HCT116 (cell line): ENCODE measurements at regions not wholly inside any gene's neighbourhood (a gene's known extent, or its start where the extent isn't known, plus 50 kb on each side); places are given as distances from the start of the nearest gene placed in this dataset.

ENCODE experiments used
- ATAC-seq: fragments of 200-7000 bp; cut with Tn5 transposase; 2 replicates; pipeline ENCODE4 v1.9.1; 2020; ENCODE audit warnings: mild to moderate bottlenecking, moderate library complexity
- BruUV-seq: library from RNA; stranded (reverse); fragments of 400-500 nt; replicated peaks from 2 replicates; lab custom pipeline; 2021; lab: Mats Ljungman, UMichigan
- CTCF ChIA-PET: fragments of 300-600 bp; sonication (Branson Sonifier 250); formaldehyde crosslinking; loops from one replicate; lab custom pipeline; 2021; ENCODE audit warnings: antibody characterized with exemption; lab: Charles Lee
- POLR2A ChIA-PET: fragments of 300-600, 350-600 bp; sonication (Branson Sonifier 250); formaldehyde crosslinking; loops from one replicate; lab custom pipeline; 2021; ENCODE audit warnings: antibody characterized with exemption; lab: Charles Lee
- RAD21 ChIA-PET, 2 experiments: fragments of 300-600 bp; sonication (Branson Sonifier 250); formaldehyde crosslinking; loops; one replicate each; lab custom pipeline; 2023; ENCODE audit warnings: low total read pairs in 2 of 2; ENCODE audit not compliant: uncharacterized antibody in 2 of 2, unreplicated experiment in 2 of 2, low non-redundant PET in 1 of 2; lab: Charles Lee
- DNase-seq: peaks from one replicate; pipeline ENCODE4 v3.0.0-alpha.2; 2010; ENCODE audit warnings: low read depth, low spot score
- H2AFZ ChIP-seq: fragments of 200-600 bp; shearing (Covaris generic), sonication (generic); 2 replicates; pipeline ENCODE4 v1.6.1; 2017; ENCODE audit warnings: low read depth, mixed run types, mixed read lengths, antibody characterized with exemption, low read length; ENCODE audit not compliant: poor library complexity, severe bottlenecking
- H3K27ac ChIP-seq: 2 replicates; pipeline ENCODE4 v1.5.1; 2012; ENCODE audit warnings: low read depth, low read length
- H3K27me3 ChIP-seq: fragments of 200-600 bp; sonication (generic); 2 replicates; pipeline ENCODE4 v1.6.1; 2016; ENCODE audit warnings: mixed run types, low read length, mixed read lengths; ENCODE audit not compliant: insufficient read depth
- H3K36me3 ChIP-seq, 2 experiments: fragments of 200-500 bp in 1 of 2; fragments of 200-600 bp in 1 of 2; sonication (Bioruptor generic) in 1 of 2; sonication (generic) in 1 of 2; 2 replicates each; pipeline versions ENCODE4 v1.5.1 to v1.6.1; 2014 to 2016; ENCODE audit warnings: low read length in 2 of 2, inconsistent platforms in 1 of 2, mixed read lengths in 1 of 2, mixed run types in 1 of 2; ENCODE audit not compliant: insufficient read depth in 2 of 2, control insufficient read depth in 1 of 2
- H3K4me1 ChIP-seq, 2 experiments: fragments of 200-600 bp in 1 of 2; sonication (generic) in 1 of 2; 2 replicates each; pipeline versions ENCODE4 v1.5.1 to v1.6.1; 2012 to 2017; ENCODE audit warnings: low read length in 2 of 2, inconsistent platforms in 1 of 2, mild to moderate bottlenecking in 1 of 2, mixed read lengths in 1 of 2, mixed run types in 1 of 2, moderate library complexity in 1 of 2; ENCODE audit not compliant: insufficient read depth in 2 of 2, control insufficient read depth in 1 of 2
- H3K4me2 ChIP-seq: fragments of 200-600 bp; sonication (generic); 2 replicates; pipeline ENCODE4 v1.6.1; 2017; ENCODE audit warnings: mixed run types, low read length, mixed read lengths
- H3K4me3 ChIP-seq, 2 experiments: fragments of 200-600 bp in 1 of 2; sonication (generic) in 1 of 2; replicated peaks in 1 of 2; 2 replicates each; pipeline ENCODE4 v1.5.1; 2011 to 2016; ENCODE audit warnings: low read length in 2 of 2, control low read depth in 1 of 2, low read depth in 1 of 2, mild to moderate bottlenecking in 1 of 2, mixed read lengths in 1 of 2, mixed run types in 1 of 2
- H3K79me2 ChIP-seq: fragments of 200-600 bp; sonication (generic); 2 replicates; pipeline ENCODE4 v1.6.1; 2017; ENCODE audit warnings: mild to moderate bottlenecking, mixed run types, low read length, moderate library complexity, mixed read lengths; ENCODE audit not compliant: insufficient read depth
- H3K9ac ChIP-seq: fragments of 200-600 bp; sonication (generic); 2 replicates; pipeline ENCODE4 v1.6.1; 2016; ENCODE audit warnings: low read length, mixed read lengths
- H3K9me2 ChIP-seq: fragments of 200-600 bp; sonication (generic), shearing (Covaris generic); 2 replicates; pipeline ENCODE4 v1.6.1; 2017; ENCODE audit warnings: mixed run types, mild to moderate bottlenecking, moderate library complexity; ENCODE audit not compliant: insufficient read depth
- H3K9me3 ChIP-seq, 2 experiments: fragments of 200-500 bp in 1 of 2; fragments of 200-600 bp in 1 of 2; sonication (Bioruptor generic) in 1 of 2; sonication (generic) in 1 of 2; 2 replicates each; pipeline ENCODE4 v1.6.1; 2014 to 2017; ENCODE audit warnings: low read length in 2 of 2, mixed read lengths in 2 of 2, inconsistent platforms in 1 of 2, low read depth in 1 of 2, mild to moderate bottlenecking in 1 of 2, mixed run types in 1 of 2, moderate library complexity in 1 of 2; ENCODE audit not compliant: control insufficient read depth in 1 of 2, insufficient read depth in 1 of 2
- H4K20me1 ChIP-seq: fragments of 200-600 bp; sonication (generic), shearing (Covaris generic); 2 replicates; pipeline ENCODE4 v1.6.1; 2017; ENCODE audit warnings: mixed run types, mild to moderate bottlenecking, moderate library complexity; ENCODE audit not compliant: insufficient read depth
- ATF3 ChIP-seq: IDR thresholded peaks from 2 replicates; pipeline ENCODE4 v1.6.1; 2012
- CBX3 ChIP-seq: IDR thresholded peaks from 2 replicates; pipeline ENCODE4 v1.6.1; 2012; ENCODE audit warnings: low read depth
- EGR1 ChIP-seq: IDR thresholded peaks from 2 replicates; pipeline ENCODE4 v1.6.1; 2012; ENCODE audit warnings: low read depth
- ELF1 ChIP-seq: IDR thresholded peaks from 2 replicates; pipeline ENCODE4 v1.6.1; 2012; ENCODE audit warnings: low read depth, borderline replicate concordance
- EZH2phosphoT487 ChIP-seq: fragments of 200-600 bp; IDR thresholded peaks from 2 replicates; pipeline ENCODE4 v1.6.1; 2018; ENCODE audit warnings: antibody characterized with exemption, borderline replicate concordance
- FOSL1 ChIP-seq: IDR thresholded peaks from 2 replicates; pipeline ENCODE4 v1.6.1; 2012; ENCODE audit warnings: low read depth
- JUND ChIP-seq: IDR thresholded peaks from 2 replicates; pipeline ENCODE4 v1.6.1; 2012
- MAX ChIP-seq: IDR thresholded peaks from 2 replicates; pipeline ENCODE4 v1.6.1; 2012
- POLR2AphosphoS5 ChIP-seq: IDR thresholded peaks from 2 replicates; pipeline ENCODE4 v1.6.1; 2011; ENCODE audit warnings: mild to moderate bottlenecking, low read depth, low read length, moderate library complexity
- RAD21 ChIP-seq: IDR thresholded peaks from 2 replicates; pipeline ENCODE4 v1.6.1; 2012; ENCODE audit warnings: low read depth, mild to moderate bottlenecking
- REST ChIP-seq: IDR thresholded peaks from 2 replicates; pipeline ENCODE4 v1.6.1; 2012; ENCODE audit warnings: low read depth
- SIN3A ChIP-seq: IDR thresholded peaks from 2 replicates; pipeline ENCODE4 v1.6.1; 2012; ENCODE audit warnings: low read depth
- SP1 ChIP-seq: IDR thresholded peaks from 2 replicates; pipeline ENCODE4 v1.6.1; 2012; ENCODE audit warnings: low read depth
- SRF ChIP-seq: IDR thresholded peaks from 2 replicates; pipeline ENCODE4 v1.6.1; 2012; ENCODE audit warnings: low read depth
- TCF7L2 ChIP-seq: IDR thresholded peaks from 2 replicates; pipeline ENCODE4 v1.7.0; 2011; ENCODE audit warnings: borderline replicate concordance, inconsistent platforms; ENCODE audit not compliant: insufficient read depth, insufficient read length; ENCODE audit errors: extremely low read depth
- ZBTB33 ChIP-seq: IDR thresholded peaks from 2 replicates; pipeline ENCODE4 v1.6.1; 2011; ENCODE audit warnings: mild to moderate bottlenecking, low read length, moderate library complexity; ENCODE audit not compliant: insufficient replicate concordance; ENCODE audit errors: extremely low read depth
- ZFX ChIP-seq: fragments of 450-650 bp; IDR thresholded peaks from 2 replicates; pipeline ENCODE4 v1.6.1; 2017
- intact Hi-C: fragments of 100-400 bp; cut with micrococcal nuclease; formaldehyde crosslinking; loops from 2 replicates; pipeline ENCODE4 v1.10.0; 2022

GRCh38 chr6:8315154-8315553, 120.2 kb downstream of the SLC35B3 start (continued):
- TF ChIP-seq REST (no peak), FOSL1 (no peak)
- TF ChIP-seq, all 23 proteins: peak for 0

- no TSS peak for BruUV-seq
- Histone ChIP-seq H3K9ac (no peak overlapping the region), H3K9me3 (no peaks in the 10 kb centered on the region), H3K4me1 (no peaks in the 10 kb centered on the region), H2AFZ (no peak overlapping the region), H3K9me2 (no peaks in the 10 kb centered on the region), H3K27me3 (no peaks in the 10 kb centered on the region; the same call in 1 of the 2 replicates), H3K79me2 (no peaks in the 10 kb centered on the region), H3K4me2 (no peak overlapping the region), H4K20me1 (no peaks in the 10 kb centered on the region), H3K27ac (no peak overlapping the region), H3K4me3 (no peak overlapping the region), H3K36me3 (no peaks in the 10 kb centered on the region)
- ATAC-seq (no peak), DNase-seq (no peak)
- intact Hi-C loops = no loop called here
- ChIA-PET POLR2A (no interaction called here), RAD21 (no interaction called here), CTCF (no interaction called here)
- no peak for TF ChIP-seq ELF1
- no peak for TF ChIP-seq ZFX
- no peak for TF ChIP-seq TCF7L2
- TF ChIP-seq POLR2AphosphoS5 = no peak
- no peak for TF ChIP-seq ZBTB33
- TF ChIP-seq SRF = no peak
- TF ChIP-seq RAD21 = no peak
- TF ChIP-seq MAX = no peak
- no peak for TF ChIP-seq EGR1
- no peak for TF ChIP-seq ATF3
- TF ChIP-seq EZH2phosphoT487 = no peak
- TF ChIP-seq SIN3A = no peak
- no peak for TF ChIP-seq SP1
- TF ChIP-seq CBX3 = no peak
- TF ChIP-seq REST = no peak
- no peak for TF ChIP-seq FOSL1
- TF ChIP-seq JUND = no peak
Observed at GRCh38 chr6:8301502-8301901, 133.8 kb downstream of the SLC35B3 start.
